ENCODE measurements at regions not wholly inside any gene's neighbourhood (a gene's known extent, or its start where the extent isn't known, plus 50 kb on each side); places are given as distances from the start of the nearest gene placed in this dataset.

- TF ChIP-seq CHD7 (IDR thresholded peaks at IDR 0.05; ENCODE audit: insufficient replicate concordance, low read length): no peak
Measured at GRCh38 chr2:241997017-241997416, 127.5 kb downstream of the RTP5 start (continued).

Measured in H1 (cell line).